SK-N-SH (cell line): ENCODE measurements at regions not wholly inside any gene's neighbourhood (a gene's known extent, or its start where the extent isn't known, plus 50 kb on each side); places are given as distances from the start of the nearest gene placed in this dataset.

ENCODE experiments used
- CHD2 ChIP-seq: fragments of 150-350 bp; IDR thresholded peaks from 2 replicates; pipeline ENCODE4 v1.6.1; 2018; ENCODE audit warnings: low read length; ENCODE audit not compliant: partially characterized antibody
- EP300 ChIP-seq, 2 experiments: IDR thresholded peaks; 2 replicates each; pipeline versions ENCODE4 v1.4.0 to v1.6.1; 2012; ENCODE audit warnings: borderline replicate concordance in 1 of 2, low read depth in 1 of 2, low read length in 1 of 2
- EZH2phosphoT487 ChIP-seq: fragments of 200-600 bp; sonication (generic); IDR thresholded peaks from 2 replicates; pipeline ENCODE4 v1.6.1; 2017; ENCODE audit warnings: low read depth, mixed run types, mild to moderate bottlenecking, antibody characterized with exemption, moderate library complexity, borderline replicate concordance
- FOXM1 ChIP-seq: IDR thresholded peaks from 2 replicates; pipeline ENCODE4 v1.4.0; 2012; ENCODE audit warnings: low read depth, mild to moderate bottlenecking
- POLR2AphosphoS5 ChIP-seq: IDR thresholded peaks from 2 replicates; pipeline ENCODE4 v1.6.1; 2012; ENCODE audit warnings: low read depth, low read length
- SIN3A ChIP-seq: IDR thresholded peaks from 2 replicates; pipeline ENCODE4 v1.6.1; 2012; ENCODE audit warnings: low read depth, mild to moderate bottlenecking, low read length, moderate library complexity, borderline replicate concordance
- SMC3 ChIP-seq: IDR thresholded peaks from 2 replicates; pipeline ENCODE4 v1.6.1; 2012; ENCODE audit warnings: low read depth, low read length, improper control_type of control experiment
- YY1 ChIP-seq: IDR thresholded peaks from 2 replicates; pipeline ENCODE4 v1.4.0; 2012; ENCODE audit warnings: low read depth, mild to moderate bottlenecking
- TF ChIP-seq, protein P1 (sequence below): fragments of 200-600 bp; sonication (generic); IDR thresholded peaks from 2 replicates; pipeline ENCODE4 v1.6.1; 2017; ENCODE audit warnings: antibody characterized with exemption, mild to moderate bottlenecking, moderate library complexity
- TF ChIP-seq, protein P2 (sequence below): fragments of 150-350 bp; IDR thresholded peaks from 2 replicates; pipeline ENCODE4 v1.6.1; 2017; ENCODE audit warnings: antibody characterized with exemption, low read length, low read depth, borderline replicate concordance
- TF ChIP-seq, protein P3 (sequence below): IDR thresholded peaks from 2 replicates; pipeline ENCODE4 v1.4.0; 2012; ENCODE audit warnings: low read depth
- TF ChIP-seq, protein P4 (sequence below): IDR thresholded peaks from 2 replicates; pipeline ENCODE4; 2012

DNA sequence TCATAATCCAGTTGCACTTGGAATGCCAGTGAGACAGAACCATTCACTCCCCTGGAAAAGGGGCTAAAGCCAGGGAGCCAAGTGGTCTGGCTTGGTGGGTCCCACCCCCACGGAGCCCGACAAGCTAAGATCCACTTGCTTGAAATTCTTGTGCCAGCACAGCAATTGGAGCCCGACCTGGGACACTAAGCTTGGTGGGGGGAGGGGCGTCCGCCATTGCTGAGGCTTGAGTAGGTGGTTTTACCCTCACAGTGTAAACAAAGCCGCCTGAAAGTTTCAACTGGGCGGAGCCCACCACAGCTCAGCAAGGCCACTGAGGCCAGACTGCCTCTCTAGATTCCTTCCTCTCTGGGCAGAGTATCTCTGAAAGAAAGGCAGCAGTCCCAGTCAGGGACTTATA is 200.7 kb upstream of the NPSR1 start:
- TF ChIP-seq, protein P1, sequence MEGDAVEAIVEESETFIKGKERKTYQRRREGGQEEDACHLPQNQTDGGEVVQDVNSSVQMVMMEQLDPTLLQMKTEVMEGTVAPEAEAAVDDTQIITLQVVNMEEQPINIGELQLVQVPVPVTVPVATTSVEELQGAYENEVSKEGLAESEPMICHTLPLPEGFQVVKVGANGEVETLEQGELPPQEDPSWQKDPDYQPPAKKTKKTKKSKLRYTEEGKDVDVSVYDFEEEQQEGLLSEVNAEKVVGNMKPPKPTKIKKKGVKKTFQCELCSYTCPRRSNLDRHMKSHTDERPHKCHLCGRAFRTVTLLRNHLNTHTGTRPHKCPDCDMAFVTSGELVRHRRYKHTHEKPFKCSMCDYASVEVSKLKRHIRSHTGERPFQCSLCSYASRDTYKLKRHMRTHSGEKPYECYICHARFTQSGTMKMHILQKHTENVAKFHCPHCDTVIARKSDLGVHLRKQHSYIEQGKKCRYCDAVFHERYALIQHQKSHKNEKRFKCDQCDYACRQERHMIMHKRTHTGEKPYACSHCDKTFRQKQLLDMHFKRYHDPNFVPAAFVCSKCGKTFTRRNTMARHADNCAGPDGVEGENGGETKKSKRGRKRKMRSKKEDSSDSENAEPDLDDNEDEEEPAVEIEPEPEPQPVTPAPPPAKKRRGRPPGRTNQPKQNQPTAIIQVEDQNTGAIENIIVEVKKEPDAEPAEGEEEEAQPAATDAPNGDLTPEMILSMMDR, result no peak
- TF ChIP-seq, protein P2, sequence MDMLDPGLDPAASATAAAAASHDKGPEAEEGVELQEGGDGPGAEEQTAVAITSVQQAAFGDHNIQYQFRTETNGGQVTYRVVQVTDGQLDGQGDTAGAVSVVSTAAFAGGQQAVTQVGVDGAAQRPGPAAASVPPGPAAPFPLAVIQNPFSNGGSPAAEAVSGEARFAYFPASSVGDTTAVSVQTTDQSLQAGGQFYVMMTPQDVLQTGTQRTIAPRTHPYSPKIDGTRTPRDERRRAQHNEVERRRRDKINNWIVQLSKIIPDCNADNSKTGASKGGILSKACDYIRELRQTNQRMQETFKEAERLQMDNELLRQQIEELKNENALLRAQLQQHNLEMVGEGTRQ, result no peak
- TF ChIP-seq CHD2 (no peak), YY1 (no peak), FOXM1 (no peak), POLR2AphosphoS5 (no peak), EP300 (IDR thresholded peaks at IDR 0.05; ENCODE audit: borderline replicate concordance in 1 of 2, low read depth in 1 of 2, low read length in 1 of 2) (no peak), SIN3A (no peak), SMC3 (no peak), EZH2phosphoT487 (no peak)
- TF ChIP-seq, protein P3, sequence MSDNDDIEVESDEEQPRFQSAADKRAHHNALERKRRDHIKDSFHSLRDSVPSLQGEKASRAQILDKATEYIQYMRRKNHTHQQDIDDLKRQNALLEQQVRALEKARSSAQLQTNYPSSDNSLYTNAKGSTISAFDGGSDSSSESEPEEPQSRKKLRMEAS, result no peak
- TF ChIP-seq, protein P4, sequence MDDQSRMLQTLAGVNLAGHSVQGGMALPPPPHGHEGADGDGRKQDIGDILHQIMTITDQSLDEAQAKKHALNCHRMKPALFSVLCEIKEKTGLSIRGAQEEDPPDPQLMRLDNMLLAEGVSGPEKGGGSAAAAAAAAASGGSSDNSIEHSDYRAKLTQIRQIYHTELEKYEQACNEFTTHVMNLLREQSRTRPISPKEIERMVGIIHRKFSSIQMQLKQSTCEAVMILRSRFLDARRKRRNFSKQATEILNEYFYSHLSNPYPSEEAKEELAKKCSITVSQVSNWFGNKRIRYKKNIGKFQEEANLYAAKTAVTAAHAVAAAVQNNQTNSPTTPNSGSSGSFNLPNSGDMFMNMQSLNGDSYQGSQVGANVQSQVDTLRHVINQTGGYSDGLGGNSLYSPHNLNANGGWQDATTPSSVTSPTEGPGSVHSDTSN, result no peak
